Astrocyte (in vitro differentiated cells and primary cell): ENCODE measurements at regions not wholly inside any gene's neighbourhood (a gene's known extent, or its start where the extent isn't known, plus 50 kb on each side); places are given as distances from the start of the nearest gene placed in this dataset.

Experiments
- DNase-seq: peaks from one replicate; pipeline ENCODE4 v3.0.0-alpha.2; 2010; ENCODE audit warnings: low read depth
- FAIRE-seq: peaks from 2 replicates; lab custom pipeline; 2011; peaks lifted over from hg19 to GRCh38; lab: Jason Lieb, UNC
- H2AFZ ChIP-seq: 2 replicates; pipeline ENCODE4 v1.6.0; 2012; ENCODE audit warnings: low read depth, low read length, inconsistent platforms
- H3K27ac ChIP-seq: 2 replicates; pipeline ENCODE4 v1.5.1; 2011; ENCODE audit warnings: low read depth, low read length, inconsistent platforms
- H3K27me3 ChIP-seq: 2 replicates; pipeline ENCODE4 v1.6.0; 2011; ENCODE audit warnings: low read length, inconsistent platforms; ENCODE audit not compliant: insufficient read depth
- H3K36me3 ChIP-seq: 2 replicates; pipeline ENCODE4 v1.5.1; 2011; ENCODE audit warnings: low read length, inconsistent platforms; ENCODE audit not compliant: insufficient read depth
- H3K4me1 ChIP-seq: 2 replicates; pipeline ENCODE4 v1.5.1; 2011; ENCODE audit warnings: low read length, inconsistent platforms; ENCODE audit not compliant: insufficient read depth
- H3K4me2 ChIP-seq: 2 replicates; pipeline ENCODE4 v1.6.0; 2012; ENCODE audit warnings: low read length, inconsistent platforms
- H3K4me3 ChIP-seq: 2 replicates; pipeline ENCODE4 v1.5.1; 2011; ENCODE audit warnings: low read depth, mild to moderate bottlenecking, low read length, inconsistent platforms; ENCODE audit not compliant: insufficient read depth
- H3K79me2 ChIP-seq: 2 replicates; pipeline ENCODE4 v1.6.0; 2012; ENCODE audit warnings: mild to moderate bottlenecking, low read length, inconsistent platforms; ENCODE audit not compliant: insufficient read depth
- H3K9ac ChIP-seq: 2 replicates; pipeline ENCODE4 v1.6.0; 2012; ENCODE audit warnings: mild to moderate bottlenecking, low read length, inconsistent platforms
- H3K9me3 ChIP-seq: 2 replicates; pipeline ENCODE4 v1.5.1; 2012; ENCODE audit warnings: low read depth, mild to moderate bottlenecking, low read length, inconsistent platforms; ENCODE audit not compliant: insufficient read depth
- H4K20me1 ChIP-seq: 2 replicates; pipeline ENCODE4 v1.6.0; 2012; ENCODE audit warnings: low read length, inconsistent platforms; ENCODE audit not compliant: insufficient read depth
- H3K27ac Mint-ChIP-seq: one replicate; pipeline ENCODE4 v1.8.0; 2021; ENCODE audit warnings: mild to moderate bottlenecking, mixed read lengths; ENCODE audit not compliant: unreplicated experiment
- H3K27me3 Mint-ChIP-seq: one replicate; pipeline ENCODE4 v1.8.0; 2021; ENCODE audit warnings: low read depth, mixed read lengths; ENCODE audit not compliant: unreplicated experiment
- H3K36me3 Mint-ChIP-seq: one replicate; pipeline ENCODE4 v1.8.0; 2021; ENCODE audit warnings: low read depth, mixed read lengths; ENCODE audit not compliant: unreplicated experiment
- H3K4me1 Mint-ChIP-seq: one replicate; pipeline ENCODE4 v1.8.0; 2021; ENCODE audit warnings: low read depth, mixed read lengths; ENCODE audit not compliant: unreplicated experiment
- H3K4me3 Mint-ChIP-seq: one replicate; pipeline ENCODE4 v1.8.0; 2021; ENCODE audit warnings: mild to moderate bottlenecking, moderate library complexity, mixed read lengths; ENCODE audit not compliant: unreplicated experiment
- H3K9me3 Mint-ChIP-seq: one replicate; pipeline ENCODE4 v1.8.0; 2021; ENCODE audit warnings: mild to moderate bottlenecking, mixed read lengths; ENCODE audit not compliant: unreplicated experiment
- EZH2 ChIP-seq: IDR thresholded peaks from 2 replicates; pipeline ENCODE4 v1.6.1; 2012; ENCODE audit warnings: mild to moderate bottlenecking, low read length, inconsistent platforms; ENCODE audit not compliant: insufficient read depth
- TF ChIP-seq, protein P1 (sequence below): IDR thresholded peaks from 2 replicates; pipeline ENCODE4 v1.5.1; 2011; ENCODE audit warnings: low read depth, mild to moderate bottlenecking, inconsistent platforms, low read length, moderate library complexity; ENCODE audit not compliant: insufficient read depth

DNA sequence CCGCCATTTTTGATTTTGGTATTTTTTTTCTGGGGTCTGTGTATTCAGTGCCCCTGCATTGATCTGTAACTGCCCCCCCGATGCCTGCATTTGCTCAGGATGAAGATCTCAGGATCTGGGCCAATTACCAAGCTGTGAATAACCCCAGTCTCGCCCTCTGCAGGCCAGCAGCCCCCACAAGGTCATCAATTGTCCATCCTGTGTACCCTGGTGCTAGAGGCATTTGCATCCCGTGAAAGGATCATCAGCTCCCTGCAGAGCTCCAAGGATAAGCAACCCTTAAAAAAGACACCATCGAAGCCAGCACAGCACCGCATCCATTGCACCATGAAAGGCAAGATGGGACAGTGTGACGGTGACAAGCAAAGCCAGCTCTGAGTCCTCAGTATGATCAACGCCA is 154.1 kb upstream of the KLHL29 start:
- Histone ChIP-seq H3K4me3 (no peak overlapping the region), H3K9me3 (peaks cover 4% of the 10 kb centered on the region), H3K27me3 (no peaks in the 10 kb centered on the region), H3K9ac (no peak overlapping the region), H3K4me2 (no peak overlapping the region), H3K79me2 (no peaks in the 10 kb centered on the region), H3K36me3 (no peaks in the 10 kb centered on the region), H3K4me1 (no peaks in the 10 kb centered on the region), H2AFZ (no peak overlapping the region), H3K27ac (no peak overlapping the region), H4K20me1 (no peaks in the 10 kb centered on the region)
- peaks cover 12% of the 10 kb centered on the region for H3K27me3 Mint-ChIP-seq
- no peak overlapping the region for H3K27ac Mint-ChIP-seq
- no peak overlapping the region for H3K4me3 Mint-ChIP-seq
- no peak for TF ChIP-seq EZH2
- TF ChIP-seq, protein P1, sequence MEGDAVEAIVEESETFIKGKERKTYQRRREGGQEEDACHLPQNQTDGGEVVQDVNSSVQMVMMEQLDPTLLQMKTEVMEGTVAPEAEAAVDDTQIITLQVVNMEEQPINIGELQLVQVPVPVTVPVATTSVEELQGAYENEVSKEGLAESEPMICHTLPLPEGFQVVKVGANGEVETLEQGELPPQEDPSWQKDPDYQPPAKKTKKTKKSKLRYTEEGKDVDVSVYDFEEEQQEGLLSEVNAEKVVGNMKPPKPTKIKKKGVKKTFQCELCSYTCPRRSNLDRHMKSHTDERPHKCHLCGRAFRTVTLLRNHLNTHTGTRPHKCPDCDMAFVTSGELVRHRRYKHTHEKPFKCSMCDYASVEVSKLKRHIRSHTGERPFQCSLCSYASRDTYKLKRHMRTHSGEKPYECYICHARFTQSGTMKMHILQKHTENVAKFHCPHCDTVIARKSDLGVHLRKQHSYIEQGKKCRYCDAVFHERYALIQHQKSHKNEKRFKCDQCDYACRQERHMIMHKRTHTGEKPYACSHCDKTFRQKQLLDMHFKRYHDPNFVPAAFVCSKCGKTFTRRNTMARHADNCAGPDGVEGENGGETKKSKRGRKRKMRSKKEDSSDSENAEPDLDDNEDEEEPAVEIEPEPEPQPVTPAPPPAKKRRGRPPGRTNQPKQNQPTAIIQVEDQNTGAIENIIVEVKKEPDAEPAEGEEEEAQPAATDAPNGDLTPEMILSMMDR = no peak
- no peaks in the 10 kb centered on the region for H3K36me3 Mint-ChIP-seq
- no peak for FAIRE-seq
- no peak for DNase-seq
- no peaks in the 10 kb centered on the region for H3K9me3 Mint-ChIP-seq
- no peaks in the 10 kb centered on the region for H3K4me1 Mint-ChIP-seq

DNA sequence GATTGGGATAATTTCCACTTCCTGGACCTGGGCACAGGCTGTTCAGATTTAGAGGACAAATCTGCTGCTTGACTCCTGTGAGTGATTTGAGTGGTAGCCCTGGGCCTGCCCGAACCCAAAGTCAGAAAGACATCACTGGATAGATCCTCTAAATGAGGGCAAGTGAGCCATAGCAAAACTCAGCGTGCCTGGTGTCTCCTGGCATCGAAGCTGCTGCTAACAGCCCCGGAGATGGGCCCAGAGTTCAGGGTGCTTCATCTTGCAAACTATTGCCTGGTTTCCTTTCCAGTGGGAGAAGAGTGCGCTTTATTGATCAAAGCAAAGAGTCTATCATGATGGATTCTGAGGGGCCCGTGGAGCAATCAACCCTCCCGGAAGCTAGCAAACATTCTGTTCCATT is 153.1 kb upstream of the KLHL29 start:
- Mint-ChIP-seq H3K4me1 (no peaks in the 10 kb centered on the region), H3K9me3 (no peaks in the 10 kb centered on the region), H3K27ac (no peak overlapping the region), H3K4me3 (no peak overlapping the region), H3K36me3 (no peaks in the 10 kb centered on the region), H3K27me3 (peaks cover 18% of the 10 kb centered on the region)
- no peak overlapping the region for H3K9ac ChIP-seq
- H3K4me1 ChIP-seq = no peaks in the 10 kb centered on the region
- no peaks in the 10 kb centered on the region for H3K79me2 ChIP-seq
- H3K27me3 ChIP-seq = no peaks in the 10 kb centered on the region
- H3K4me2 ChIP-seq = no peak overlapping the region
- no peaks in the 10 kb centered on the region for H3K36me3 ChIP-seq
- no peak overlapping the region for H2AFZ ChIP-seq
- FAIRE-seq (no peak), DNase-seq (no peak)
- peaks cover 4% of the 10 kb centered on the region for H3K9me3 ChIP-seq
- TF ChIP-seq, protein P1 = no peak
- TF ChIP-seq EZH2 = no peak
- no peak overlapping the region for H3K27ac ChIP-seq
- no peaks in the 10 kb centered on the region for H4K20me1 ChIP-seq
- H3K4me3 ChIP-seq = no peak overlapping the region

DNA sequence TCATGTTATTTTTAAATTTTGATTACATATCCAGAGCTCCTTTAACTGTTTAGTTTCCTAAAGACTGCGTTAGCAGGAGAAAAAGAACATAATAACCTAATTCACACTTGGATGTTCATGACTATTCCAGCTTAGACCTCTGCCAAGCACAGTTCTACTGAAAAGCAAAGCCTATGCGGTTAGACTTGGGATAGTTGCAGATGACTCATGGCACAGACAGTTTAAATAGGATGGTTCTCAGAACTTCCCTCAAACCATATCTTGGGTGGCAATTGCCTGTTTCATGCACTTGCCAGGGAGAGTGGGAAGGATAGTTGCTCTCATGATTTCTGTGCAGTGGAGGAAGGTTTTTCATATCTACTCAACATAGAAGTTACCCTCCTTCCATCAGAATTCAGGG is 149.7 kb upstream of the KLHL29 start:
- Histone ChIP-seq H3K27me3 (no peaks in the 10 kb centered on the region), H3K9ac (no peak overlapping the region), H3K79me2 (no peaks in the 10 kb centered on the region), H3K27ac (no peak overlapping the region), H4K20me1 (no peaks in the 10 kb centered on the region), H3K4me1 (no peaks in the 10 kb centered on the region), H3K9me3 (peaks cover 4% of the 10 kb centered on the region), H3K4me3 (no peak overlapping the region), H3K4me2 (no peak overlapping the region), H2AFZ (no peak overlapping the region), H3K36me3 (no peaks in the 10 kb centered on the region)
- no peaks in the 10 kb centered on the region for H3K9me3 Mint-ChIP-seq
- DNase-seq (no peak), FAIRE-seq (no peak)
- no peak overlapping the region for H3K4me3 Mint-ChIP-seq
- H3K36me3 Mint-ChIP-seq = no peaks in the 10 kb centered on the region
- H3K27ac Mint-ChIP-seq = no peak overlapping the region
- H3K27me3 Mint-ChIP-seq = peaks cover 41% of the 10 kb centered on the region
- H3K4me1 Mint-ChIP-seq = no peaks in the 10 kb centered on the region
- no peak for TF ChIP-seq EZH2
- TF ChIP-seq, protein P1 = no peak
